Endodermal cell (in vitro differentiated cells): ENCODE measurements at regions not wholly inside any gene's neighbourhood (a gene's known extent, or its start where the extent isn't known, plus 50 kb on each side); places are given as distances from the start of the nearest gene placed in this dataset.

Experiments
- DNase-seq: peaks from one replicate; pipeline ENCODE4 v3.0.0-alpha.2; 2017
- H3K27ac ChIP-seq: 2 replicates; pipeline ENCODE4 v1.5.1; 2013; ENCODE audit warnings: mild to moderate bottlenecking, low read depth, low read length, moderate library complexity
- H3K27me3 ChIP-seq: 2 replicates; pipeline ENCODE4 v1.6.1; 2013; ENCODE audit warnings: mild to moderate bottlenecking, low read length, moderate library complexity; ENCODE audit not compliant: insufficient read depth, control insufficient read depth, poor library complexity, severe bottlenecking
- H3K36me3 ChIP-seq: 2 replicates; pipeline ENCODE4 v1.7.0; 2013; ENCODE audit warnings: mild to moderate bottlenecking, low read length, moderate library complexity; ENCODE audit not compliant: control insufficient read depth, insufficient read depth
- H3K4me1 ChIP-seq: one replicate; pipeline ENCODE4 v1.7.0; 2013; ENCODE audit warnings: low read length; ENCODE audit not compliant: control insufficient read depth, insufficient read depth
- H3K4me3 ChIP-seq: 2 replicates; pipeline ENCODE4 v1.5.1; 2013; ENCODE audit warnings: mild to moderate bottlenecking, low read length, moderate library complexity
- H3K9ac ChIP-seq: 2 replicates; pipeline ENCODE4 v1.6.1; 2013; ENCODE audit warnings: mild to moderate bottlenecking, low read length, moderate library complexity; ENCODE audit not compliant: poor library complexity, severe bottlenecking; ENCODE audit errors: extremely low read depth
- H3K9me3 ChIP-seq: 2 replicates; pipeline ENCODE4 v1.6.1; 2013; ENCODE audit warnings: mild to moderate bottlenecking, low read length, moderate library complexity; ENCODE audit not compliant: control insufficient read depth
- H3K27ac Mint-ChIP-seq: 2 replicates; pipeline ENCODE4 v1.8.0; 2020; ENCODE audit warnings: mixed read lengths
- H3K27me3 Mint-ChIP-seq: 2 replicates; pipeline ENCODE4 v1.8.0; 2021; ENCODE audit warnings: mild to moderate bottlenecking, mixed read lengths; ENCODE audit not compliant: insufficient read depth
- H3K36me3 Mint-ChIP-seq: 2 replicates; pipeline ENCODE4 v1.8.0; 2020; ENCODE audit warnings: low read depth, mixed read lengths
- H3K4me1 Mint-ChIP-seq: 2 replicates; pipeline ENCODE4 v1.8.0; 2020; ENCODE audit warnings: mixed read lengths
- H3K4me3 Mint-ChIP-seq: 2 replicates; pipeline ENCODE4 v1.8.0; 2020; ENCODE audit warnings: mild to moderate bottlenecking, moderate library complexity, mixed read lengths
- H3K9me3 Mint-ChIP-seq: 2 replicates; pipeline ENCODE4 v1.8.0; 2020; ENCODE audit warnings: mild to moderate bottlenecking, mixed read lengths
- CTCF ChIP-seq: fragments of 200-600 bp; sonication (generic); conservative IDR thresholded peaks from 2 replicates; pipeline ENCODE4 v1.5.0; 2021; ENCODE audit warnings: antibody characterized with exemption, mild to moderate bottlenecking
- WGBS, 2 experiments: methylation state at CpG; one replicate each; pipeline versions ENCODE4 v1.1.5 to v1.1.7; 2013; ENCODE audit warnings: missing lambda C conversion rate in 2 of 2, mixed read lengths in 1 of 2; ENCODE audit not compliant: insufficient coverage in 1 of 2, insufficient read length in 1 of 2; 5-methylcytosine and 5-hydroxymethylcytosine counted together

DNA sequence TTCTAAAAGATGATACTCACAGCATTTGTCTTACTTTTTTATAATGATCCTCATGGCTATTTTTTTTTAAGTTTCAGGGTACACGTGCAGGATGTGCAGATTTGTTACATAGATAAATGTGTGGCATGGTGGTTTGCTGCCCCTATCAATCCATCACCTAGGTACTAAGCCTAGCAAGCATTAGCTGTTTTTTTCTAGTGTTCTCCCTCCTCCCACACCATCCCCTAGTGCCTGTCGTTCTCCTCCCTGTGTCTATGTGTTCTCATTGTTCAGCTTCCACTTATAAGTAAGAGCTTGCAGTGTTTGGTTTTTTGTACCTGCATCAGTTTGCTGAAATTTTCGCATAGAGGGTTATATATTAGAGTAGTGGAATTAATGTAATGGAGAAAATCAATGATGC, 189.1 kb upstream of the CDH12 start:
- WGBS, 2 experiments: 78 to 88% methylated on average over 1 to 3 of the region's 3 CpGs
- no peaks in the 10 kb centered on the region for H3K36me3 ChIP-seq
- TF ChIP-seq CTCF: no peak
- no peak overlapping the region for H3K27ac ChIP-seq
- no peaks in the 10 kb centered on the region for H3K9me3 ChIP-seq
- H3K4me3 ChIP-seq: no peak overlapping the region
- H3K9me3 Mint-ChIP-seq: no peaks in the 10 kb centered on the region
- H3K36me3 Mint-ChIP-seq: no peaks in the 10 kb centered on the region
- no peak overlapping the region for H3K27ac Mint-ChIP-seq
- no peaks in the 10 kb centered on the region for H3K4me1 Mint-ChIP-seq
- no peaks in the 10 kb centered on the region for H3K4me1 ChIP-seq
- H3K27me3 ChIP-seq: no peaks in the 10 kb centered on the region
- no peak overlapping the region for H3K4me3 Mint-ChIP-seq
- H3K9ac ChIP-seq: no peak overlapping the region
- H3K27me3 Mint-ChIP-seq: no peaks in the 10 kb centered on the region
- DNase-seq: no peak

GRCh38 chr5:23035555-23036090, 182.5 kb upstream of the CDH12 start:
- WGBS, 2 experiments: 60 to 86% methylated on average over 1 of the region's 1 CpG
- H3K4me3 Mint-ChIP-seq: no peak overlapping the region
- no peak overlapping the region for H3K27ac Mint-ChIP-seq
- H3K27ac ChIP-seq: no peak overlapping the region
- no peaks in the 10 kb centered on the region for H3K36me3 Mint-ChIP-seq
- no peak overlapping the region for H3K9ac ChIP-seq
- H3K36me3 ChIP-seq: no peaks in the 10 kb centered on the region
- DNase-seq: no peak
- no peaks in the 10 kb centered on the region for H3K4me1 ChIP-seq
- H3K9me3 Mint-ChIP-seq: no peaks in the 10 kb centered on the region
- peaks cover 11% of the 10 kb centered on the region for H3K4me1 Mint-ChIP-seq
- H3K27me3 ChIP-seq: no peaks in the 10 kb centered on the region
- no peak overlapping the region for H3K4me3 ChIP-seq
- H3K9me3 ChIP-seq: no peaks in the 10 kb centered on the region
- no peaks in the 10 kb centered on the region for H3K27me3 Mint-ChIP-seq
- no peak for TF ChIP-seq CTCF

DNA sequence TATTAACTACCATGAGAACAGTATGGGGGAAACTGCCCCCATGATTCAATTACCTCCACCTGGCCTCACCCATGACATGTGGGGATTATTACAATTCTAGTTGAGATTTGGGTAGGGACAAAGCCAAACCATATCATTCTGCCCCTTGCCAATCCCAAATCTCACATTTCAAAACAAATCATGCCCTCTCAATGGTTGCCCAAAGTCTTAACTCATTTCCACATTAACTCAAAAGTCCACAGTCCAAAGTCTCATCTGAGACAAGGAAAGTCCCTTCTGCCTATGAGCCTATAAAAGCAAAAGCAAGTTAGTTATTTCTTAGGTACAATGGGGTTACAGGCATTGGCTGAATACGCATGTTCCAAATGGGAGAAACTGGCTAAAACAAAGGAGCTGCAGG, 180.7 kb upstream of the CDH12 start:
- H3K4me3 ChIP-seq: no peak overlapping the region
- no peak overlapping the region for H3K27ac Mint-ChIP-seq
- no peak for TF ChIP-seq CTCF
- H3K9ac ChIP-seq: no peak overlapping the region
- no peaks in the 10 kb centered on the region for H3K27me3 Mint-ChIP-seq
- no peaks in the 10 kb centered on the region for H3K9me3 ChIP-seq
- 86% methylated on average over 1 of the region's 1 CpG for WGBS, 2 experiments
- H3K27ac ChIP-seq: no peak overlapping the region
- H3K36me3 Mint-ChIP-seq: no peaks in the 10 kb centered on the region
- no peak overlapping the region for H3K4me3 Mint-ChIP-seq
- H3K4me1 ChIP-seq: no peaks in the 10 kb centered on the region
- no peak for DNase-seq
- peaks cover 11% of the 10 kb centered on the region for H3K4me1 Mint-ChIP-seq
- H3K36me3 ChIP-seq: no peaks in the 10 kb centered on the region
- no peaks in the 10 kb centered on the region for H3K27me3 ChIP-seq
- no peaks in the 10 kb centered on the region for H3K9me3 Mint-ChIP-seq
